ENCODE measurements at regions not wholly inside any gene's neighbourhood (a gene's known extent, or its start where the extent isn't known, plus 50 kb on each side); places are given as distances from the start of the nearest gene placed in this dataset.

DNA sequence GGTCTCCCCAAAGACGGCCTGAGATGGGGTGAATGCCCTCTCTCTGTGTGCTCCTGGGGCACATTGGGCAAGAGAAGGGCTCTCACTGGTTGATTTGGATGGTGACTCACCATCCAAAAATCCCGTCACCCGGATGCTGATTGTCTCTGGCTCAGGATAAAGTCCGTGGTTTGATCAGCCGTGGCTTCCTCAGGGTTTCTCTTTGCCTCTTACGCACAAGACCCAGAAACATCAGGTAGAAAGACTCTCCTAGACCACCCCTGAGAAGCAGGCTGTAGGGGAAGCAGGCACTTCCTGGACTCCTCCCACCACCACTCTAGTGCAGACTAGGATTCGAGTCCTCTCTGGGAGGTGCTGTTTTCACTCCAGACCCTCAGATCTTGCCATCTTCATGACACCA lies 176.1 kb upstream of the NCAM1 start:
- TF ChIP-seq, protein P1, sequence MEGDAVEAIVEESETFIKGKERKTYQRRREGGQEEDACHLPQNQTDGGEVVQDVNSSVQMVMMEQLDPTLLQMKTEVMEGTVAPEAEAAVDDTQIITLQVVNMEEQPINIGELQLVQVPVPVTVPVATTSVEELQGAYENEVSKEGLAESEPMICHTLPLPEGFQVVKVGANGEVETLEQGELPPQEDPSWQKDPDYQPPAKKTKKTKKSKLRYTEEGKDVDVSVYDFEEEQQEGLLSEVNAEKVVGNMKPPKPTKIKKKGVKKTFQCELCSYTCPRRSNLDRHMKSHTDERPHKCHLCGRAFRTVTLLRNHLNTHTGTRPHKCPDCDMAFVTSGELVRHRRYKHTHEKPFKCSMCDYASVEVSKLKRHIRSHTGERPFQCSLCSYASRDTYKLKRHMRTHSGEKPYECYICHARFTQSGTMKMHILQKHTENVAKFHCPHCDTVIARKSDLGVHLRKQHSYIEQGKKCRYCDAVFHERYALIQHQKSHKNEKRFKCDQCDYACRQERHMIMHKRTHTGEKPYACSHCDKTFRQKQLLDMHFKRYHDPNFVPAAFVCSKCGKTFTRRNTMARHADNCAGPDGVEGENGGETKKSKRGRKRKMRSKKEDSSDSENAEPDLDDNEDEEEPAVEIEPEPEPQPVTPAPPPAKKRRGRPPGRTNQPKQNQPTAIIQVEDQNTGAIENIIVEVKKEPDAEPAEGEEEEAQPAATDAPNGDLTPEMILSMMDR (IDR thresholded peaks at IDR 0.05), result no peak
- no peak for TF ChIP-seq ZFX (IDR thresholded peaks at IDR 0.05; ENCODE audit: borderline replicate concordance)
